Coronary artery (tissue), 2 donors: ENCODE measurements at regions not wholly inside any gene's neighbourhood (a gene's known extent, or its start where the extent isn't known, plus 50 kb on each side); places are given as distances from the start of the nearest gene placed in this dataset.

Experiments used
- DNase-seq: peaks from one replicate; pipeline ENCODE4 v3.0.0-alpha.2; 2017; ENCODE audit warnings: low spot score
- H3K27ac ChIP-seq, 2 donors: fragments of 200-600 bp; sonication (generic); one replicate each; pipeline ENCODE4 v1.5.1; 2016 to 2019
- H3K4me3 ChIP-seq: fragments of 200-600 bp; sonication (generic); 2 replicates; pipeline ENCODE4 v1.5.1; 2016; ENCODE audit warnings: mild to moderate bottlenecking, moderate library complexity
- CTCF ChIP-seq: fragments of 200-600 bp; sonication (generic); IDR thresholded peaks from one replicate; pipeline ENCODE4 v1.5.1; 2019; ENCODE audit warnings: antibody characterized with exemption

DNA sequence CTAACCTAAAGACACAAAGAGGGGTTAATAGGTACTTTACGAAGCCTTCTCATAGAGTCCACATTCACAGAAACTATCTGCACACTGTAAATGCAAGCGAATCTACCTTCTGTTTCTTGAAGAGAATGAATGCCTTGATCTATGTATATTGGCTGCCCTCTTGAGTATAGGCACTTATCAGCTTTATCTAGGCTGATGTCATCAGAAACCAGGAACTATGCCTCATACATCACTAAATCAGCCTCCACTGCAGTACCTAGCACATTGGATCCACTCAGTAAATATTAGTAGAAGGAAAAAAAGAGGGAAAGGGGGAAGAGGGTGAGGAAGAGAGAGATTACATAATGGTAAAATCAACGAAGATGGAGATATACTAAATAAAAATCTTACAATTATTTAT, 477.1 kb downstream of the CAAP1 start:
- H3K27ac ChIP-seq, result no peak overlapping the region
- no peak for TF ChIP-seq CTCF
- H3K4me3 ChIP-seq, result no peak overlapping the region
- no peak for DNase-seq

- H3K4me3 ChIP-seq, result no peak overlapping the region
- no peak for TF ChIP-seq CTCF
- DNase-seq, result no peak
- H3K27ac ChIP-seq, result no peak overlapping the region
Observed at GRCh38 chr9:26413611-26414010, 479.0 kb downstream of the CAAP1 start.

- H3K4me3 ChIP-seq, result no peak overlapping the region
- no peak for TF ChIP-seq CTCF
- DNase-seq, result no peak
- no peak overlapping the region for H3K27ac ChIP-seq
Observed at GRCh38 chr9:26412446-26412845, 480.2 kb downstream of the CAAP1 start.

DNA sequence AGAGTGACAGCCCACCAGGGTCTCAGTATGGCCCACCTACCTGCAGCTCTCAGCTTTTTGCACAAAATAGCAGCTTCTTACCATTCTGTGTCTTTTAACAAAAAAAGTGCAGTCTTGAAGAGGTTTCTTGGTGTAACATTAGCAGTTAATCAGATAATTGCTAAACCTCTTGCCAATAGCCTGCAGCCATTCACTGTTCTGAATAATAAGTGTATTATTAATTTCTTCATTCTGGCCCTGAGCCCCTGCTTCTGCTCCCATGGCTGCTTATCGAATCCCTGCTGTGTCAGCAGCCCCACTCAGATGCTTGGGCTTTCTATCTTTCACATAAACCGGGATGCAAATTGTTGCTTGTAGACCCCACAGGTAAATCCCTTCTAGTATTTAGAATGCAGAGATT, 485.9 kb downstream of the CAAP1 start:
- Histone ChIP-seq H3K4me3 (no peak overlapping the region), H3K27ac (no peak overlapping the region)
- TF ChIP-seq CTCF, result no peak
- DNase-seq, result no peak

- TF ChIP-seq CTCF, result no peak
- DNase-seq, result no peak
- Histone ChIP-seq H3K4me3 (no peak overlapping the region), H3K27ac (no peak overlapping the region)
Observed at GRCh38 chr9:26399556-26399955, 493.0 kb downstream of the CAAP1 start.

DNA sequence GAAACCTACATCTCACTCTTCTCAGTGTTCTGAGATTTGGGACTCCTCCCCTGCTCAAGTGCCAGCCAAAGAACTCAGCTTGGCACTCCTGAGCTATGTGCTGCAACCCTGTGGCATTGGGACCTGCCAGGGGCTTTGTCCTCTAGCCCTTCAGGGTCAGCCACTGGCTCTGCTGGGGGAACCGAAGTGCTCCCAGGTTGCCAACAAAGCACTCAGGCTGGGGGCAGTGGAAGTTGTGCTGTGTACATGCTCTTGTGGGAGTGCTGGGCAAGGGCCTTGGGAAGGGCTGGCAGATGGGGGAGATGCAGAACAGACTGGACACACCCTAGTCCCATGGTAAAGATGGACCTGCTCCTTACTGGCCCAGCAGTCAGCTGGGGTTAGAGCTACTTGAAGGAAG, 498.6 kb downstream of the CAAP1 start:
- TF ChIP-seq CTCF, result no peak
- Histone ChIP-seq H3K4me3 (no peak overlapping the region), H3K27ac (no peak overlapping the region)
- DNase-seq, result no peak

DNA sequence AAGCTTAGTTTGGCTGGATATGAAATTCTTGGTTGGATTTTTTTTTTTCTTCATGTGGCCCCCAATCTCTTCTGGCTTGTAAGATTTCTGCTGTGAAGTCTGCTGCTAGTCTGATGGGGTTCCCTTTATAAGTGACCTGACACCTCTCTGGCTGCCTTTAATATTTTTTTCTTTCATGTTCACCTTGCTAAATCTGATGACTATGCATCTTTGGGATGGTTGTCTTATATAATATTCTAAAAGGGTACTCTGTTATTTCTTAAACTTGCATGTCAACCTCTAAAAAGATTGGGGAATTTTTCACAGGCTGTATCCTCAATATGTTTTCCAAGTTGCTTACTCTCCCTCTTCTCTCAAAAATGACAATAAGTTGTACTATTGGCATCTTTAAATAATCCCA, 500.0 kb downstream of the CAAP1 start:
- H3K27ac ChIP-seq, result no peak overlapping the region
- DNase-seq, result no peak
- no peak overlapping the region for H3K4me3 ChIP-seq
- TF ChIP-seq CTCF, result no peak
